ENCODE measurements at regions not wholly inside any gene's neighbourhood (a gene's known extent, or its start where the extent isn't known, plus 50 kb on each side); places are given as distances from the start of the nearest gene placed in this dataset.

DNA sequence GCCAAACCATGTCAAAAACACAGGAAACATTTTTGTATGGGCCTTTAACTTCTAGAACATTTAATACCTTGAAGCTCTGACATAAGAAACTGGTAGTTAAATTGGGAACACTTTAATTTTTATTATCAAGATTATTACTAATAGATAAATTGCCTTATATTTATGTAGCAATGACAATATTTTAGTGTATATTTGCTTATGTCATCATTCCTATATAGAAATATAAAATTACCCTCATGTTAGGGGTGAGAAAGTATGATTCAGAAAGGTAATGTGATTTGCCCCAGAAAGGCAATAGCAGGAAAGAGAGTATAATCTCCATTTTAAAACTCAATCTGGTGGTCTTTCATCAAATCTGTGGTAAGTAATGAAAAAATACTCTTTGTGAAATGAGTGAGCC lies 147.4 kb downstream of the IL15 start:
- no peaks in the 10 kb centered on the region for H3K4me1 ChIP-seq (ENCODE audit: control extremely low read depth in 1 of 4, control insufficient read depth in 4 of 4, insufficient read depth in 4 of 4, low read length in 3 of 4)
- no peaks in the 10 kb centered on the region for H3K36me3 ChIP-seq (ENCODE audit: control insufficient read depth in 4 of 4, insufficient read depth in 4 of 4, low read length in 3 of 4)
- POLR2A ChIA-PET, result no interaction called here
- CTCF ChIA-PET, result no interaction called here
- no peak for DNase-seq
- H3K9me3 ChIP-seq (ENCODE audit: control extremely low read depth in 1 of 5, control insufficient read depth in 4 of 5, insufficient read depth in 2 of 5, low read depth in 1 of 5, low read length in 4 of 5), result peaks cover 0 to 3% (median 2%) of the 10 kb centered on the region in 5 experiments
- H3K4me3 ChIP-seq (ENCODE audit: control insufficient read depth in 1 of 7, extremely low read depth in 1 of 7, insufficient read depth in 4 of 7, low read depth in 2 of 7, low read length in 6 of 7), result no peak overlapping the region
- H3K27me3 ChIP-seq (replicated peaks in 2 of 5; ENCODE audit: control insufficient read depth in 4 of 5, insufficient read depth in 5 of 5, low read length in 4 of 5), result no peaks in the 10 kb centered on the region
- no peak overlapping the region for H3K27ac ChIP-seq (ENCODE audit: insufficient read depth in 1 of 2, low read depth in 1 of 2, low read length in 2 of 2, poor library complexity in 1 of 2, severe bottlenecking in 2 of 2)

DNA sequence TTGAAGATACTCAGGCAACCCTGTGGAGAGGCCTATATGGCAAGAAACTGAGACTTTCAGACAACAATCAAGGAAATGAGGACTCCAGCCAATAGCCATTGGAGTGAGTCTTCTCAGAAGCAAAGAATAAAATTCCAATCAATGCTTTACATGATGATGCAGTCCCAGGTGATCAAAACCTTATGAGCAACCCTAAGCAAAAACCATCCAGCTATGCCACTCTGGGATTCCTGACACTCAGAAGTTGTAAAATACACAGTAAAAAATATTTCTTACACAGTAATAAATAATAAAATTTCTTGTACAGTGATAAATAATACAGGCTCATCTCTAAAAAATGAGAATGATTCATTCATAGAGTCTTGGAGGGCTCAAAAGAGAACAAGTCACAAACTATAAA lies 150.6 kb downstream of the IL15 start:
- CTCF ChIA-PET, result no interaction called here
- Histone ChIP-seq H3K36me3 (ENCODE audit: control insufficient read depth in 4 of 4, insufficient read depth in 4 of 4, low read length in 3 of 4) (no peaks in the 10 kb centered on the region), H3K27ac (ENCODE audit: insufficient read depth in 1 of 2, low read depth in 1 of 2, low read length in 2 of 2, poor library complexity in 1 of 2, severe bottlenecking in 2 of 2) (no peak overlapping the region), H3K27me3 (replicated peaks in 2 of 5; ENCODE audit: control insufficient read depth in 4 of 5, insufficient read depth in 5 of 5, low read length in 4 of 5) (no peaks in the 10 kb centered on the region), H3K4me3 (ENCODE audit: control insufficient read depth in 1 of 7, extremely low read depth in 1 of 7, insufficient read depth in 4 of 7, low read depth in 2 of 7, low read length in 6 of 7) (no peak overlapping the region), H3K9me3 (ENCODE audit: control extremely low read depth in 1 of 5, control insufficient read depth in 4 of 5, insufficient read depth in 2 of 5, low read depth in 1 of 5, low read length in 4 of 5) (peaks cover 0 to 3% (median 2%) of the 10 kb centered on the region in 5 experiments), H3K4me1 (ENCODE audit: control extremely low read depth in 1 of 4, control insufficient read depth in 4 of 4, insufficient read depth in 4 of 4, low read length in 3 of 4) (no peaks in the 10 kb centered on the region)
- POLR2A ChIA-PET, result no interaction called here
- no peak for DNase-seq

DNA sequence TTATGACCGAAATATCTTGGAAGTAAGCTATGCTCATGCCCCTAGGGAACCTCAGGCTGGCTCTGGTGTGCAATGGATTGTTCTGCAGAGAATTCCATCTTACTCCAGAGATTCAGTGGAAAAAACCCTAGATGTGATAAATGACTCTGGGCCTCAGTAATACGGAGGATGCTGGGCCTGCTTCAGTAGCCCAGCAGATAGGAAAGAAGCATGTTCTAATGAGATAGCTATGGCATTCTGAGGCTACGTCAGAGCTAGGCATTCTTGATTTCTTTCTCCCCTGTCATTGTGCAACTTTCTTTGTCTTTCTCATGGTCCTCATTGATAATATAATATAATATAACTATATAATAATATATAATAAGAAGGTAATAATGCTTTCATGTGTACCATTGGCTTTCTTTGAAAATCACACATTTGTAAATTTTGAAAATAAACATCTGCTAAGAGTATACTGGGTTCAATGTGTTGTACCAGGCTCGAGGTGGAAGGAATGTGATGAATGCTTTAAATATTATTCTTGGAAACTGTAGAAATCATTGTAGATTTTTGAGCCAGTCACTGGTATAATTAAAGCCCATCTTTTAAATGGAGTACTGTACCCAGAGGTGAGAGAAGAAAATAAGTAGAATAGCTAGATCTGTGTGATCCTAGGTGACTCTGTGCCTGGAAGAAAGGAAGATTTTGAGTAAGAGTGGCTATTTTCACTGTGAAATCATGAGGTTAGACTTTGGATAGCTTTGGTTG lies 152.0 kb downstream of the IL15 start:
- ChIA-PET CTCF (interaction anchor here (0.7 to 0.8 kb wide), 3 partner anchors 9 to 15 kb away, joined by 3 read pairs; no protein-coding TSS in a partner anchor), POLR2A (no interaction called here)
- Histone ChIP-seq H3K9me3 (ENCODE audit: control extremely low read depth in 1 of 5, control insufficient read depth in 4 of 5, insufficient read depth in 2 of 5, low read depth in 1 of 5, low read length in 4 of 5) (peaks cover 0 to 2% (median under 1%) of the 10 kb centered on the region in 5 experiments), H3K36me3 (ENCODE audit: control insufficient read depth in 4 of 4, insufficient read depth in 4 of 4, low read length in 3 of 4) (no peaks in the 10 kb centered on the region), H3K27ac (ENCODE audit: insufficient read depth in 1 of 2, low read depth in 1 of 2, low read length in 2 of 2, poor library complexity in 1 of 2, severe bottlenecking in 2 of 2) (no peak overlapping the region), H3K4me1 (ENCODE audit: control extremely low read depth in 1 of 4, control insufficient read depth in 4 of 4, insufficient read depth in 4 of 4, low read length in 3 of 4) (no peaks in the 10 kb centered on the region), H3K4me3 (ENCODE audit: control insufficient read depth in 1 of 7, extremely low read depth in 1 of 7, insufficient read depth in 4 of 7, low read depth in 2 of 7, low read length in 6 of 7) (no peak overlapping the region), H3K27me3 (replicated peaks in 2 of 5; ENCODE audit: control insufficient read depth in 4 of 5, insufficient read depth in 5 of 5, low read length in 4 of 5) (no peaks in the 10 kb centered on the region)
- no peak for DNase-seq
- WGBS (ENCODE audit: insufficient coverage), result 94% methylated on average over 3 of the region's 4 CpGs

DNA sequence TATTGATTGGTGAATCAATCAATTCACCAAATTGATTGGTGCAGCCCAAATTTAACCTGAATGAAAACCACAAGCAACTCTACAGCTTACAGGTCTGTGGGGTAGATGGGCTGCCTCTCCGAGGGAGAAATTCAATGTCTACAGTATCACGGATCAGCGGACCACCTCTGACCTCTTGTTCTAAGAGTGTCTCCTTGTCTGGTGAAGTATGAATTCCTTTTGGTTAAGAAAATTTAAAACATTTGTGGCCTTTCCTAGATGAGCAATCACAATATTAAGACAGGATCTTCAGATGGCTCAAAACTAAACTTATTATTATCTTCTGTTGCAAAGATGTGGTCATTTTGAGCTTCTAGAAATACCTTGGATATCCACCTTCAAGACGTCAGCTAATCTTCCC lies 153.3 kb downstream of the IL15 start:
- Histone ChIP-seq H3K27ac (ENCODE audit: insufficient read depth in 1 of 2, low read depth in 1 of 2, low read length in 2 of 2, poor library complexity in 1 of 2, severe bottlenecking in 2 of 2) (no peak overlapping the region), H3K36me3 (ENCODE audit: control insufficient read depth in 4 of 4, insufficient read depth in 4 of 4, low read length in 3 of 4) (no peaks in the 10 kb centered on the region), H3K4me1 (ENCODE audit: control extremely low read depth in 1 of 4, control insufficient read depth in 4 of 4, insufficient read depth in 4 of 4, low read length in 3 of 4) (no peaks in the 10 kb centered on the region), H3K4me3 (ENCODE audit: control insufficient read depth in 1 of 7, extremely low read depth in 1 of 7, insufficient read depth in 4 of 7, low read depth in 2 of 7, low read length in 6 of 7) (no peak overlapping the region), H3K27me3 (replicated peaks in 2 of 5; ENCODE audit: control insufficient read depth in 4 of 5, insufficient read depth in 5 of 5, low read length in 4 of 5) (no peaks in the 10 kb centered on the region), H3K9me3 (ENCODE audit: control extremely low read depth in 1 of 5, control insufficient read depth in 4 of 5, insufficient read depth in 2 of 5, low read depth in 1 of 5, low read length in 4 of 5) (peaks cover 0 to 2% (median 0%) of the 10 kb centered on the region in 5 experiments)
- CTCF ChIA-PET, result no interaction called here
- no peak for DNase-seq
- POLR2A ChIA-PET, result no interaction called here
- 100% methylated on average over 4 of the region's 4 CpGs for WGBS (ENCODE audit: insufficient coverage)

DNA sequence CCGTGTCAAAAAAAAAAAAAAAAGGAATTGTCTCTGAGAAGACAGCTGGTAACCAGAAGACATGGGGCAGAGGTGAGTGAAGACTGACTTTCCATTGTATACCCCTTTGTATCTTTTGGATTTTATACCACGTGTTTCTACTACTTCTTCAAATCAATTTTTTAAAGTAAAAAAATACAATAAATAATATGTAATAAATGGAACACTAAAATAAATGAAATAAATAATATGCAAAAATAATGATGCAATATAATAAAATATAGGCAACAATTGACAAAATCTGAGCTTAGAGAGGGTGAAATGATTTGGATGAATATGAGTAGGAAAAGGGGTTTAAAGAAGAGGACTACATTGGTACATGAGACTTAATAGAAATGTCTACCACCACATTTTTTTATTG lies 155.8 kb downstream of the IL15 start:
- Histone ChIP-seq H3K27me3 (replicated peaks in 2 of 5; ENCODE audit: control insufficient read depth in 4 of 5, insufficient read depth in 5 of 5, low read length in 4 of 5) (no peaks in the 10 kb centered on the region), H3K4me3 (ENCODE audit: control insufficient read depth in 1 of 7, extremely low read depth in 1 of 7, insufficient read depth in 4 of 7, low read depth in 2 of 7, low read length in 6 of 7) (no peak overlapping the region), H3K27ac (ENCODE audit: insufficient read depth in 1 of 2, low read depth in 1 of 2, low read length in 2 of 2, poor library complexity in 1 of 2, severe bottlenecking in 2 of 2) (no peak overlapping the region), H3K36me3 (ENCODE audit: control insufficient read depth in 4 of 4, insufficient read depth in 4 of 4, low read length in 3 of 4) (no peaks in the 10 kb centered on the region), H3K4me1 (ENCODE audit: control extremely low read depth in 1 of 4, control insufficient read depth in 4 of 4, insufficient read depth in 4 of 4, low read length in 3 of 4) (no peaks in the 10 kb centered on the region), H3K9me3 (ENCODE audit: control extremely low read depth in 1 of 5, control insufficient read depth in 4 of 5, insufficient read depth in 2 of 5, low read depth in 1 of 5, low read length in 4 of 5) (no peaks in the 10 kb centered on the region)
- WGBS (ENCODE audit: insufficient coverage), result no CpG with 5 or more reads among the region's 2 CpGs
- CTCF ChIA-PET, result no interaction called here
- DNase-seq, result no peak
- POLR2A ChIA-PET, result no interaction called here

DNA sequence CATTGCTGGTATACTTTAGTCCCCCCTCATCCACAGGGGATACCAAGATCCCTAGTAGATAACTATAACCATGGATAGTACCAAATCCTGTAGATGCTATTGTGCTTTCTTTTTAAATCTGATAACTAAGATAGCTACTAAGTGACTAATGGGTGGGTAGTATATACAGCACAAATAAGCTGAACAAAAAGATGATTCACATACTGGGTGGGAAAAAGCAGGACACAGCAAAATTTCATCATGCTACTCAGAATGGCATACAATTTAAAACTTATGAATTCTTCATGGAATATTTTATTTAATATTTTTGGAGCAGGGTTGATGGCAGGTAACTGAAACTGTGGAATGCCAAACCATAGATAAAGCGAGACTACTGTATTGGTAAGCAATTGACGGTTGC lies 161.6 kb downstream of the IL15 start:
- 100% methylated on average over 1 of the region's 2 CpGs for WGBS (ENCODE audit: insufficient coverage)
- no peaks in the 10 kb centered on the region for H3K9me3 ChIP-seq (ENCODE audit: control extremely low read depth in 1 of 5, control insufficient read depth in 4 of 5, insufficient read depth in 2 of 5, low read depth in 1 of 5, low read length in 4 of 5)

DNA sequence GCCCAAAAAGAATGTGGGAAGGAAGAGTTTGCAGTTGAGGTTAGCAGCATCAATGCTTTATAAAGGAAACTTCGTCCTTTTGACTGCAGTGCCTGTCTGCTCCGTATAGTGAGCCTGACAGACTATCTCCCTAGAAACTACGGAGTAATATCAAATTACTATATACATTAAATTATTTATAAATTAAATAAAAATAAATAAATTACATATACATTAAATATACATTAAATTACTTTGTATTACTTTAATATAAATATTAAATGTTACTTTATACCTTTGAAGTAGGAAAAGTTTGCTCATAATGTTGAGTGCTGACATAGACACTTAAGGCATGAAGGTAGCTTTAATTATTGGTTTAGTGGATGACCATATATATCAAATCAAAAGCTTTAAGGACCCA lies 165.2 kb downstream of the IL15 start:
- H3K4me3 ChIP-seq (ENCODE audit: control insufficient read depth in 1 of 7, extremely low read depth in 1 of 7, insufficient read depth in 4 of 7, low read depth in 2 of 7, low read length in 6 of 7), result no peak overlapping the region
- ChIA-PET CTCF (no interaction called here), POLR2A (no interaction called here)
- no peaks in the 10 kb centered on the region for H3K36me3 ChIP-seq (ENCODE audit: control insufficient read depth in 4 of 4, insufficient read depth in 4 of 4, low read length in 3 of 4)
- H3K4me1 ChIP-seq (ENCODE audit: control extremely low read depth in 1 of 4, control insufficient read depth in 4 of 4, insufficient read depth in 4 of 4, low read length in 3 of 4), result no peaks in the 10 kb centered on the region
- no peaks in the 10 kb centered on the region for H3K9me3 ChIP-seq (ENCODE audit: control extremely low read depth in 1 of 5, control insufficient read depth in 4 of 5, insufficient read depth in 2 of 5, low read depth in 1 of 5, low read length in 4 of 5)
- DNase-seq, result no peak
- no CpG with 5 or more reads among the region's 3 CpGs for WGBS (ENCODE audit: insufficient coverage)
- no peak overlapping the region for H3K27ac ChIP-seq (ENCODE audit: insufficient read depth in 1 of 2, low read depth in 1 of 2, low read length in 2 of 2, poor library complexity in 1 of 2, severe bottlenecking in 2 of 2)
- no peaks in the 10 kb centered on the region for H3K27me3 ChIP-seq (replicated peaks in 2 of 5; ENCODE audit: control insufficient read depth in 4 of 5, insufficient read depth in 5 of 5, low read length in 4 of 5)

More for the DNA sequence above, 161.6 kb downstream of the IL15 start:
- CTCF ChIA-PET, result interaction anchor here (1.5 kb wide), 1 partner anchor 9 kb away, joined by 3 read pairs; no protein-coding TSS in a partner anchor
- Histone ChIP-seq H3K27me3 (replicated peaks in 2 of 5; ENCODE audit: control insufficient read depth in 4 of 5, insufficient read depth in 5 of 5, low read length in 4 of 5) (no peaks in the 10 kb centered on the region), H3K4me1 (ENCODE audit: control extremely low read depth in 1 of 4, control insufficient read depth in 4 of 4, insufficient read depth in 4 of 4, low read length in 3 of 4) (no peaks in the 10 kb centered on the region), H3K27ac (ENCODE audit: insufficient read depth in 1 of 2, low read depth in 1 of 2, low read length in 2 of 2, poor library complexity in 1 of 2, severe bottlenecking in 2 of 2) (no peak overlapping the region), H3K36me3 (ENCODE audit: control insufficient read depth in 4 of 4, insufficient read depth in 4 of 4, low read length in 3 of 4) (no peaks in the 10 kb centered on the region), H3K4me3 (ENCODE audit: control insufficient read depth in 1 of 7, extremely low read depth in 1 of 7, insufficient read depth in 4 of 7, low read depth in 2 of 7, low read length in 6 of 7) (no peak overlapping the region)
- POLR2A ChIA-PET, result no interaction called here
- no peak for DNase-seq
